A673 (cell line): ENCODE measurements at regions not wholly inside any gene's neighbourhood (a gene's known extent, or its start where the extent isn't known, plus 50 kb on each side); places are given as distances from the start of the nearest gene placed in this dataset.

Experiments used
- BruUV-seq: library from RNA; stranded (reverse); fragments of 400-500 nt; replicated peaks from 2 replicates; lab custom pipeline; 2021; lab: Mats Ljungman, UMichigan
- CTCF ChIA-PET: fragments of 300-600 bp; sonication (Branson Sonifier 250); formaldehyde crosslinking; loops from one replicate; lab custom pipeline; 2022; ENCODE audit warnings: antibody characterized with exemption; lab: Charles Lee
- POLR2A ChIA-PET: fragments of 300-600 bp; sonication (Branson Sonifier 250); formaldehyde crosslinking; loops from one replicate; lab custom pipeline; 2022; ENCODE audit warnings: antibody characterized with exemption; ENCODE audit not compliant: low non-redundant PET; lab: Charles Lee
- DNase-seq: peaks from one replicate; pipeline ENCODE4 v3.0.0-alpha.2; 2015; ENCODE audit warnings: low spot score
- H3K27ac ChIP-seq: fragments of 200-600 bp; sonication (generic); 2 replicates; pipeline ENCODE4 v1.5.1; 2016; ENCODE audit warnings: mixed run types, low read depth, mild to moderate bottlenecking, mixed read lengths, antibody characterized with exemption, low read length; ENCODE audit not compliant: poor library complexity, severe bottlenecking
- H3K27me3 ChIP-seq: fragments of 200-600 bp; sonication (generic); replicated peaks from 2 replicates; pipeline ENCODE4 v1.6.1; 2017; ENCODE audit warnings: mixed run types, low read depth, mild to moderate bottlenecking, mixed read lengths, antibody characterized with exemption, low read length; ENCODE audit not compliant: insufficient read depth, poor library complexity
- H3K36me3 ChIP-seq: fragments of 200-600 bp; sonication (generic); 2 replicates; pipeline ENCODE4 v1.6.1; 2016; ENCODE audit warnings: mixed run types, mild to moderate bottlenecking, mixed read lengths, antibody characterized with exemption, low read length; ENCODE audit not compliant: insufficient read depth, poor library complexity, severe bottlenecking
- H3K4me1 ChIP-seq: fragments of 200-600 bp; sonication (generic); 2 replicates; pipeline ENCODE4 v1.6.1; 2017; ENCODE audit warnings: mixed run types, mild to moderate bottlenecking, mixed read lengths, antibody characterized with exemption, low read length; ENCODE audit not compliant: insufficient read depth, poor library complexity, severe bottlenecking
- H3K4me3 ChIP-seq: fragments of 200-600 bp; sonication (generic); 2 replicates; pipeline ENCODE4 v1.5.1; 2016; ENCODE audit warnings: low read depth, mixed run types, mild to moderate bottlenecking, mixed read lengths, low read length; ENCODE audit not compliant: poor library complexity, severe bottlenecking
- H3K9me3 ChIP-seq: fragments of 200-600 bp; sonication (generic); 2 replicates; pipeline ENCODE4 v1.6.1; 2016; ENCODE audit warnings: mixed run types, low read depth, mild to moderate bottlenecking, mixed read lengths, antibody characterized with exemption, low read length; ENCODE audit not compliant: poor library complexity, severe bottlenecking
- CTCF ChIP-seq: fragments of 300-800, 200-600 bp; sonication (generic); conservative IDR thresholded peaks from 2 replicates; pipeline ENCODE4 v1.5.1; 2017; ENCODE audit warnings: low read depth, mild to moderate bottlenecking, antibody characterized with exemption, low read length, moderate library complexity, mixed read lengths
- EZH2 ChIP-seq: fragments of 200-600 bp; sonication (generic); IDR thresholded peaks from 2 replicates; pipeline ENCODE4 v1.6.1; 2017; ENCODE audit warnings: borderline replicate concordance, low read depth, mild to moderate bottlenecking, mixed read lengths, antibody characterized with exemption, low read length; ENCODE audit not compliant: poor library complexity, severe bottlenecking
- intact Hi-C: fragments of 100-400 bp; cut with micrococcal nuclease; formaldehyde crosslinking; loops from one replicate; pipeline ENCODE4 v1.10.0; 2022; ENCODE audit not compliant: unreplicated experiment

GRCh38 chr6:101069191-101069795 is 188.2 kb upstream of the ASCC3 start:
- no peaks in the 10 kb centered on the region for H3K27me3 ChIP-seq
- BruUV-seq: no TSS peak
- no peaks in the 10 kb centered on the region for H3K4me1 ChIP-seq
- intact Hi-C loops: no loop called here
- POLR2A ChIA-PET: interaction anchor here (0.6 kb wide), 1 partner anchor 315 kb away, joined by 3 read pairs; no protein-coding TSS in a partner anchor
- CTCF ChIA-PET: no interaction called here
- no peak overlapping the region for H3K27ac ChIP-seq
- no peak overlapping the region for H3K4me3 ChIP-seq
- TF ChIP-seq CTCF (peak; percentile 39), EZH2 (no peak)
- no peaks in the 10 kb centered on the region for H3K9me3 ChIP-seq
- no peaks in the 10 kb centered on the region for H3K36me3 ChIP-seq
- DNase-seq: peak; percentile 41

- no peak overlapping the region for H3K27ac ChIP-seq
- H3K36me3 ChIP-seq: no peaks in the 10 kb centered on the region
- POLR2A ChIA-PET: no interaction called here
- TF ChIP-seq EZH2 (no peak), CTCF (no peak)
- DNase-seq: no peak
- BruUV-seq: no TSS peak
- H3K4me3 ChIP-seq: no peak overlapping the region
- no peaks in the 10 kb centered on the region for H3K9me3 ChIP-seq
- no peaks in the 10 kb centered on the region for H3K4me1 ChIP-seq
- no peaks in the 10 kb centered on the region for H3K27me3 ChIP-seq
- intact Hi-C loops: no loop called here
- CTCF ChIA-PET: no interaction called here
Observed at GRCh38 chr6:101070044-101070608, 189.0 kb upstream of the ASCC3 start.

GRCh38 chr6:101077344-101077743 is 196.2 kb upstream of the ASCC3 start:
- no peak overlapping the region for H3K4me3 ChIP-seq
- CTCF ChIA-PET: interaction anchor here (0.6 kb wide), 1 partner anchor 273 kb away, joined by 3 read pairs; no protein-coding TSS in a partner anchor

More at GRCh38 chr6:101077344-101077743, 196.2 kb upstream of the ASCC3 start:
- H3K27me3 ChIP-seq: no peaks in the 10 kb centered on the region
- H3K36me3 ChIP-seq: no peaks in the 10 kb centered on the region
- TF ChIP-seq CTCF: no peak
- no peak for TF ChIP-seq EZH2
- no TSS peak for BruUV-seq
- no peak overlapping the region for H3K27ac ChIP-seq
- DNase-seq: no peak
- POLR2A ChIA-PET: no interaction called here
- peaks cover 37% of the 10 kb centered on the region for H3K4me1 ChIP-seq
- H3K9me3 ChIP-seq: peaks cover 17% of the 10 kb centered on the region
- intact Hi-C loops: no loop called here
